ENCODE measurements at regions not wholly inside any gene's neighbourhood (a gene's known extent, or its start where the extent isn't known, plus 50 kb on each side); places are given as distances from the start of the nearest gene placed in this dataset.
A peak's percentile ranks its signal among the peaks of the same experiment; 100 is the strongest.

DNA sequence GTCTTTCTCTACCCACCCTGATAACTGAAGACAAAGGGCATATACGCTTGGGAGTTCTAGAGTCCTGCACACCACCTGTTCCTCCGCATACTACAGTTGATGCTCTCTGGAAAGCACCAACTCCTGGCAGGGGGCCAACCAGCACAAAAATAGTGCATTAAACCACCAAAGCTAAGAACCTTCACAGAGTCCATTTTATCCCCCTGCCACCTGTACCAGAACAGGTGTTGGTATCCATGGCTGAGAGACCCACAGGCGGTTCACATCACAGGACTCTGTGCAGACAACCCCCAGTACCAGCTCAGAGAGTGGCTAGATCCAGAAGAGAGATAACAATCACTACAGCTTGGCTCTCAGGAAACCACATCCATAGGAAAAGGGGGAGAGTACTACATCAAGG lies 114.4 kb upstream of the POU1F1 start:
- DNase-seq: no peak

DNA sequence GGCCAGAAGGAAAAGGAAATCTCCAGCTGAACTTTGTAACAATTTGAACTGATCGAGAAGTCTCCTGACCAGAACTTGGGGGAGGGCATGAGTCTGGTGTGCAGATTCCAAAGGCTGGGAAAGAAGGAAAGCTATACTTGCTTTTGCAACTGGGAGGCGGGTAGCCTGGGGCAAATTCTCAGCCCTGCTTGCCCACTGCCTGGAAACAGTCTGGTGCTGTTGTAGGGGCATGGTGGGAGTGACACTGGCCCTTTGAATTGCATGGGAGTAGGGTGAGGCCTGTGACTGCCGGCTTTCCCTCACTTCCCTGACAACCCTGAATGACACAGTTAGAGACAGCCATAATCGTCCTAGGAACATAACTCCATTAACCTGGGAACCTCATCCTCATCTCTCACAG lies 114.0 kb upstream of the POU1F1 start:
- DNase-seq: no peak

DNA sequence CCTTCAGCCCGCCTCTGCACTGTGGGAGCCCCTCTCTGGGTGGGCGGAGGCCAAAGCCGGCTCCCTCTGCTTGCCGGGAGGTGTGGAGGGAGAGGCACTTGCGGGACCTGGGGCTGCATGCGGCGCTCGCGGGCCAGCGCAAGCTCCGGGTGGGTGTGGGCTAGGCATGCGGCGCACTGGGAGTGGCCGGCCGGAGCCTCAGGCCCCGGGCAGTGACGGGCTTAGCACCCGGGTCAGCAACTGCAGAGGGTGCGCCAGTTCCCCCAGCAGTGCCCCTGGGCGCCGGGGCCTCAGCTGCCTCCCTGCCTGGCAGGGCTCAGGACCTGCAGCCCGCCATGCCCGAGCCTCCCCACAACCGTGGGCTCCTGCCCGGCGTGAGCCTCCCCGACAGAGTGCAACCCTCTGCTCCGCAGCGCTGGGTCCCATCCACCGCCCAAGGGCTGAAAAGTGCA lies 98.9 kb upstream of the POU1F1 start:
- no peak for DNase-seq

DNA sequence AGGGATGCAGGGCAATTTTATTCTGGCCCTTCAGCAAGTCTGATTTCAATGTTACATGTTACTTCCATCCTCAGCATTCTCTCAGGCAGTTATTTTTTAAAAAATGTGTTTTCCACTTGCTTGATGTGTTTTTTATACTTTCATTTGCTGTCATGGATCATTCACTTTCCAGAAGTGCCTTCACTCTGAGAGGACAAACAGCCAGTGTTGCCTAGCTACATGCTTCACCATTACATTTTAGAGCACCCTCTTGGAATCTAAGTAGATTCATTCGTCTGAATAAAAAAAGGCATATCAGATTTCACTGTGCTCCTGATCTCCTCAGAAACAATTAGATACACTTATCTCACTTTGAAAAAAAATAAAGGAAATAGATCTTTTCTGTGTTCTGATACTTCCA lies 93.6 kb upstream of the POU1F1 start:
- DNase-seq: no peak

DNA sequence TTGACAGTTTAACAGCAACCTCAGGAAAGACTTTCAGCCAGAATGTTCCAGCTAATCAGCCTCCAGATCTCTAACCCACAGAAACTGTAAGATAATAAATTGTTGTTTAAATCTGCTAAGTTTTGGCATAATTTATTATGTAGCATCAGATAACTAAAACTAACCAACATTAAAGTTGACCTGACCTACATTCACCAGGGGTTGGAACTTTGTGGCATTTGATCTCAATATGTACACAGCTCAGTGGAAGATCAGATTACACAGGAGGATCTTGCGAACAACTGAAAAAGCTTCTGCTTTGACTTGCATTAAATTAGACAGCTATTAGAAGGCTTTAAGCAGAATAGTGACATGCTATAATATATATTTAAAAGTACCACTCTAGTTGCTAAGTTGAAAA lies 91.4 kb upstream of the POU1F1 start:
- DNase-seq: no peak

DNA sequence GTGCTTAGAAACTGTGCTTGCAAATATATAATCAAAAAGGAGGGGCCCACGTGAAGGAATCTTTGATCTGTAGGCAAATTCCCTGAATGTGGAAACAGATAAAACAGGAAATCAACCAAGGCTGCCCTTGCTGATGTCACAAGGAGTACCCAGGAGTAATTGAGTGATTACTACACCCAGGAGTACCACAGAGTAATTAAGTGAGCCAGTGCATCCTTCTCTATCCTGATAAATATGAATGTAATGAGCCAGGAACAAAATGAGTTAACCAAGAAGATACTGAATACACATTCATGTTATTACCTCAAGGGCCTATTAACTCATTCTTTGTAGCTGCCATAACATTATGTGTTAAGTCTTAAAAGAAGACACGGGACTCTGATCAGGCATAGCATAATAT lies 87.3 kb upstream of the POU1F1 start:
- DNase-seq: no peak

DNA sequence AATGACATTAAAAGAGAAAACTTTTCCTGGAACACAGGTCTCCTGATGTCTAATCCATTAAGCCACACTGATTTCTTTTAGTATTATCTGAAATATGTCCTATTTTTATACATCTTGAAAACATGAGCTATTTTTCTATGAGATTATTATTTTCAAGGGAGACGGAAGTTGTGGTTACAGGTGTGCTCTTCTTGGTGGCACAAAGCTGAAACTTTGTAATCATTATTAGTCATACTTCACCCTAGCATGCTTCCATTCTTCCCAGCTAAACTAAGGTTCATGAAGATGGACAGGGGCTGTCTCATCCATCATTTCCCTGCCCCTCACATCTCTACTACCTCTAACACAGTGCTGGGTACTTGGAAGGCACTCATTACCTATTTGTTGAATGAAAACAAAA lies 85.6 kb upstream of the POU1F1 start:
- no peak for DNase-seq

DNA sequence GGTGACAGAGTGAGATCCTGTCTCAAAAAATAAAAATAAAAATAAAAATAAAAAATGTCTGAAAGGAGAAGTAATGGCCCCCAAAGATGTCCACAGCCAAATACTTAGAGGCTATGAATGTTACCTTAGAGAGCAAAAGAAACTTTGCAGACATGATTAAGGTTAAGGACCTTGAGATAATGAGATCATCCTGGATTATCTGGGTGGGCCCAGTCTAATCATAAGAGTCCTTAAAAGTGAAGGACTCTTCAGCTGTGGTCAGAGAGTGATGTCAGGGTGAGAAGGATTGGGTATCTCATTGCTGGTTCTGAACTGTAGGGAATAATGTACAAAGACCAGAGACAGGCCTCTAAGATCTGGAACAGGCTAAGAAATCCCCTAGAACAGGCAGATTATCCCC lies 84.9 kb upstream of the POU1F1 start:
- no peak for DNase-seq

DNA sequence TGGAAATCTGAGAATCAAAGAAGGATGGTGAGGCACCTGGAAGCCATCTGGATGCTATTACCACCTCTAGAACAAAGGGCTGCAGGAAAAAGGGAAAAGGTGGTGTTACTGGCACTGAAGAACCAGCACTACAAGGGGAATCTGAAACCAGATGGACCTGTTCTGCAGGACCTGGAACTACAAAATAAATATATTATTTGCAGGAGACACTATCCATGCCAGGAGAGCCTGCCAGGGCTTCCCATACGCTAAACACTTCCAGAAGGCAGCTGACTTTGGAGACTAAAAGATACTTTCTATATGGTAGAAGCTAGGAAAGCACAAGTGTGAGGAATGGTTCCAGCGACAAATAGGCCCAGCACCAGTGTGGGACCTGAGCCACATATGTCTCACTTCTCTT lies 83.4 kb upstream of the POU1F1 start:
- no peak for DNase-seq

DNA sequence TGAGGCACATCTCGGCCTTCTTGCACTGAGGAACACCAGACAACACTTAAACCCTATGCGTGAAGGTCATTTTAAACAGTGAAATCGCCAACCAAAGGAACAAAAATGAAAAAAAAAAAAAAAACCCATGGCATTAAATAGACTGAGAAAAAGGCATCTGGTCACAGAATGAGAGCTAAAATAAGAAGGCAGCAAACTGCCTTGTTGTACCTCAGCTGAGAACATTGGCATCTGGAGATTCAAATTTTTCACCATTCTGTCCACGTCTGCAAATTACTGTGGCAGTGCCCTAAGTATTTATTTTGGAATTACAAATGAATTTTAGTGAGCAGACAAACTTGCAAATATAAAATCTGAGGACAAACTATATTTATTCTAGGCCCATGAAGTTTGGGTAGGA lies 82.6 kb upstream of the POU1F1 start:
- DNase-seq: no peak

DNA sequence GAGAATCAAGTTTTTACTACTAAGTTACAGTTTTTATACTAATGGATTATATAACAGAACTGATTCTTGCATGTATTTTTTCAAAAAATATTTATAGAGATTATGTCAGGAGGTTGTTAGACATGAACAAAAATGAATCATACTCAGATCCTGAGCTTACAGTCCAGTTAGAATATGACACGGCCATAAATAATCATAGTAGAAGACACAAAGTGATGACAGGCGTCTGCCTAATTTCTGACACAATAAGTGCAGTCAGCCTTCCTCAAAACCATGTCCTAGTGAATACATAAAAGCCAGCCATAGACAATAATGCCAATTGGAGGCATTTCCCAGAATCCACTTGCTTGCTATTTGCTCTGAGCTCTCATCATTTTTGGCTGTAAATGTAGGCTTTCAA lies 81.7 kb upstream of the POU1F1 start:
- DNase-seq: no peak

DNA sequence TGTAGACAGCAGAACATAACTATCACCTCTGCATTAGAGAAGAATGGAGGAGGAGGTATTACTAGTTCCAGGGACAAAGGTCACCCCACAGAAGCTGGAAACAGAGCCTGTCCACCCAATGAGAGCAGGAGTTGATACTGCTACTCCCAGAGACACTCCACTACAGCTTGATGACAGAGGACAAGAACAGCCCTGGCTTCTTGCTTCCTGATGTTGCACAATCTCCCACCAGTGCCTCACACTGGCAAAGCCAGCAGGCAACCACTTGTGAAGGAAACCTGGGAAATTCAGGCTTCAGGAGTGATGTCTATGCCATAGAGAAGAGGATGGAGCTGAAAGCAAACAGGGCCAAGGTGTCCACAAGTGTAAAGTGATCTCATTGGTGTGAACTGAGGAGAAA lies 78.0 kb upstream of the POU1F1 start:
- DNase-seq: no peak

DNA sequence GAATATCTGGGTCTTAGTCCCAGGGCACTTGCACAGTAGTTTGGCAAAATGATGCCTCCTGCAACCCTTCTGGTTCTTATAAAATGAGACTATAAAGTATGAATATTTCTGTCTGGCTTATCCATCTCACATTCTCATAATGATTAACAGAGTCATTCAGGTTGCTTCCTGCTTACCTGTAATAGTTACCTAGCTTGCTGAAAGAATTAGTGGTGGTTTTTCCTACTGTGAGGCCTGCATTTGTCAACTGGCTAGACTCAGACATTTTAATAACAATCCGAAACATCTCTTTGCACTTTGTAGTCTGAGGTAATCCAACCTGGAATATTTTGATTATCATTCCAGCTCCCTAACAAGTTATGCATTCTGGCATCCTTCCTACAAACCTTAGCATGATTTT lies 75.6 kb upstream of the POU1F1 start:
- DNase-seq: no peak

DNA sequence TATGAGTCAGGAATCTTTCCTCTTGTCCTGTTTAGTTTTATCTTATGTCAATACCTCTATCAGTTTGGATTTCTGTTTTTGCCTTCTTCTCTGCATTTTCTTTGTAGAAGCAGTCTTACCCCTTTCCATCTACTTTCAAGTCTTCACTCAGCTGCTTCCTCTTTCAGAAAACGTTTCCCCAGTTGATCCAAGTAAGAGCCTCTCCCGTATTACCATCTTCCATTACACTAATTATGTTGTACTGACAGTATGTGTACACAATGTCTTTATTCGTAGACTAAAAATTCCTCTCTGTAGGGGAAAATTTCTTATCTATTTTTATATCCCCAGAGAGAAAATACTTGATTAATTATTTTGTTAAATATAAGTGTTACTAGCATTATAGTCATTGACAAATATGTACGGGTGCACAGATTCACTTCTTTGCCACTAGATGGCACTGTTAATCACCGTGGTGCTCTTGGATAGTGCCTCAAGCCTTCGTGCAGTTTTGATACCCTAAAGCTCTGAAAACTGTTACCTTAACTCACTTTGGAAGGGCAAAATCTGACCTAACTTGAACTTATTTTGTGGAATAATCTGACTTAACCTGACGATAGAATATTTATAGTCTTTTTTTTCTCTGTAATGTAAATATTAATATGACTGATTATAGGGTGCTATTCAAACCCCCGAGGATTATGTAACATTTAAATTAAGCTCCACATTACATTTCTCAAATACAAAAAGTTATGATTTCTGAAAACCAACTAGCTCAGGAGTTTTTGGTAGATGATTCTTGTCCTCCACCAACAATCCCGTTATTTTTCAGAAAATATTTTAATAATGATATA lies 74.2 kb upstream of the POU1F1 start:
- DNase-seq: peak in 1 of 2 experiments; percentile 21

DNA sequence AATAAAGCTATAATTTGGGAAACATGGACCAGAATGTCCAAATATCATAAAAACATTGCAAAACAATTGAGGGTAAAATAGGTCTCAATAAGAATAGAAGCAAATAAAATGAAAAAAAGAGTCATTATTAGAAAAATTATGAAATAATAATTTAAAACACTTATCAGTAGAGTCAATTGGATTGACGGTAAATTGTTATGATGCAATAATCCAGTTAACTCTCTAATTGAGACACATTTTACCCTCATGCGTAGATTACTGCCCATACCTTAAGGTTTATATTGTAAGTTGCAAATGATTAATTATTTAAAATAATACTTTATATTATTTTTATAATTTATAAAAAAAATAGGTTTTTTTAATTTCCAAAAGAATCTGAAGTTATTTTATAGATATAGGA lies 73.4 kb upstream of the POU1F1 start:
- DNase-seq: no peak

DNA sequence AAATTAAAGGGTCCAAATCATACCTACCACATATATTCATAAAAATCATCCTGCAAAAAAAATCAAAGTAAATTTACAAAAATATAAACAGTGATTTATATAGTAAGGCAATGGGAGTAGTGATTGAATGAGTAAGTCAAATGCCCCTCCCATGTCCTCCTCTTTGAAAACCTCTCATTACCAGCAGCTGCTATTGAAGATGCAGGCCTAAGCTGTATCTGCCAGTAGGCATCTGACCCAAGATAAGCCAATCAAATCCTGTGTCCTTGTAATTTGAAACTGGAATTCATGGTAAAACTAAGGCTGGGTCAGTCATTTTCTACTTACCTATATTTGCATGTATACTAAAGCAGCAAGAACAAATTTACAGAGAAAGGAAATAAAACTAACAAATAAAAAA lies 60.4 kb upstream of the POU1F1 start:
- no peak for DNase-seq

DNA sequence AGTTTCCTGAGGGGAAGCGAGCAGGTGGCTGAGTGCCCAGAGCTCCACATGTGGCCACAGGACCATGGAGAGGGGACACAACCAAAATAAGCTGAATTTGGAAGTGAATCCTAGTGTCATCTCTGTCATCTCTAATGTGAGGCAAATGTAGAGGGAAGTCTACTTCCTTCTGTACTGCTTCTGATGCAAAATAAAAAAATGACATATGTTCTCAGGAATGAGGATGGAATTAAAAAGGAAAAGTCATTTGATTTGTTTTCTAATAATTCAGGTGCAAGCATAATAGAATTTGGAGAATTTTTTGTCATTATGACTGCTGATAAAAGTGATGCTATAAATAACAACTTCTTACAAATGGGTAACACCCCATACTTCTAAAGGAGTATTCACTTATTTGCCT lies 59.5 kb upstream of the POU1F1 start:
- no peak for DNase-seq

DNA sequence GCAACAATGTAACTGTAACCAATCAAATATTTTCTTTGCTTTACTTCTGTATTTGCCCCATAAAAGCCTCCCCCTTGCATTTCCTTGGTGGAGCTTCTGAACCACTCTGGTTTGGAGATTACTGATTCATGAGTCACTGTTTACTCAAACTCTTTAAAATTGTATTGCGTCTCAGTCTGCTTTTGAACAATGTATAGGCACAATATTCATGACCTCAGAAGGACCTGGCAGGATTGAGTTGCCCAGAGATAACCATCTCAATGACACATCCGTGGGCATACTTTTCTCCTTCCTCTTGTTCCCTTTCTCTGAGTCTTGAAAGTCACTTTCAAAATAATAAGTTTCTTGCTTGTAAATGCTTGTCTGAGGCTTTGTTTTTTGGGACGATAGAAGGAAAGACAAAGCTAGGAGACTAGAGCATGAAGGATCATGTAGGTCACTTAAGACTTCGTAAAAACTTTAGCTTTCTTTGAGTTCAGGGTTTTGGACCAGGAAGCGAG lies 57.1 kb upstream of the POU1F1 start:
- no peak for DNase-seq

DNA sequence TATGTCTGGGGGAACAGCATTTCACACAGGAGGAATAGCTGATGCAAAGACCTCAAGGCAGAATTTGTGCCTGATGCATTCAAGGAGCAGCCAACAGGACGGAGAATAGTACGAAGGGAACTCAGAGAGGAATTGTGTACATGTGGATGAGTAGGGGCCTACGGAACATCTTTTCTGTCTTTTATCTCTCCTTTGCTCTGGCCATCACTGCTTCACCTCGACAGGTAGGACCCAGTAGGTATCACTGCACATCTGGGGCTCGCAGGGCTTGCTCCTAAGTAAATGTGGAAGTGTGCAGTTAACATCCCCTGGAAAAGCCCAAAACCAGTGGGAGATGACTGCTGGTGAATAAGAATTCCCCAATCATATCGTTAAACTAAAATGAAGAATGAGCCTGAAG lies 56.4 kb upstream of the POU1F1 start:
- DNase-seq: no peak

DNA sequence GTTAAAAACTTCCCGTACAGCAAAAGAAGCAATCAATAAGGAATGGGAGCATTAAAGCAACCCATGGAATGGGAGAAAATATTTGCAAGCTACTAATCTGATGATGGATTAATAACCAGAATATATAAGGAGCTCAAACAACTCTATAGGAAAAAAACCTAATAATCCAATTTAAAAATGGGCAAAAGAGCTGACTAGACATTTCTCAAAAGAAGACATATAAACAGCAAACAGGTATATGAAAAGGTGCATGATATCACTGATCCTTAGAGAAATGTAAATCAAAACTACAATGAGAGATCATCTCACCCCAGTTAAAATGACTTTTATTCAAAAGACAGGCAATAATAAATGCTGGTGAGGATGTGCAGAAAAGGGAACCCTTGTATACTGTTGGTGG lies 52.7 kb upstream of the POU1F1 start:
- DNase-seq: no peak

All from NCI-H2081 (cell line).